MCF 10A (cell line): ENCODE measurements at regions not wholly inside any gene's neighbourhood (a gene's known extent, or its start where the extent isn't known, plus 50 kb on each side); places are given as distances from the start of the nearest gene placed in this dataset.

Source experiments
- BruUV-seq: library from RNA; stranded (reverse); fragments of 400-500 nt; replicated peaks from 2 replicates; lab custom pipeline; 2021; lab: Mats Ljungman, UMichigan
- CTCF ChIA-PET: fragments of 300-600 bp; sonication (Branson Sonifier 250); formaldehyde crosslinking; extraction: SDS; loops from one replicate; lab custom pipeline; 2021; ENCODE audit warnings: antibody characterized with exemption, inconsistent platforms; lab: Yijun Ruan, JAX
- POLR2A ChIA-PET: fragments of 300-600, 350-650 bp; sonication (Branson Sonifier 250); formaldehyde crosslinking; extraction: SDS; loops from one replicate; lab custom pipeline; 2020; ENCODE audit warnings: antibody characterized with exemption, inconsistent platforms; lab: Yijun Ruan, JAX
- DNase-seq: peaks from one replicate; pipeline ENCODE4 v3.0.0-alpha.2; 2018; ENCODE audit not compliant: unreplicated experiment
- H3K27ac Mint-ChIP-seq: one replicate; pipeline ENCODE4 v1.8.0; 2022; ENCODE audit warnings: mild to moderate bottlenecking, low read depth, mixed read lengths; ENCODE audit not compliant: unreplicated experiment
- H3K27me3 Mint-ChIP-seq: one replicate; pipeline ENCODE4 v1.8.0; 2022; ENCODE audit warnings: mixed read lengths; ENCODE audit not compliant: insufficient read depth, unreplicated experiment
- H3K36me3 Mint-ChIP-seq: one replicate; pipeline ENCODE4 v1.8.0; 2022; ENCODE audit warnings: mild to moderate bottlenecking, moderate library complexity, mixed read lengths; ENCODE audit not compliant: insufficient read depth, unreplicated experiment
- H3K4me1 Mint-ChIP-seq: one replicate; pipeline ENCODE4 v1.8.0; 2022; ENCODE audit warnings: mixed read lengths; ENCODE audit not compliant: insufficient read depth, unreplicated experiment
- H3K4me3 Mint-ChIP-seq: one replicate; pipeline ENCODE4 v1.8.0; 2022; ENCODE audit warnings: mild to moderate bottlenecking, moderate library complexity, mixed read lengths; ENCODE audit not compliant: unreplicated experiment
- H3K9me3 Mint-ChIP-seq: one replicate; pipeline ENCODE4 v1.8.0; 2022; ENCODE audit warnings: mixed read lengths; ENCODE audit not compliant: unreplicated experiment
- CTCF ChIP-seq: fragments of 200-600 bp; IDR thresholded peaks from one replicate; pipeline ENCODE4 v1.8.0; 2022; ENCODE audit warnings: antibody characterized with exemption, mild to moderate bottlenecking; ENCODE audit not compliant: unreplicated experiment
- intact Hi-C: fragments of 100-400 bp; cut with micrococcal nuclease; formaldehyde crosslinking; loops from 2 replicates; pipeline ENCODE4 v1.14.1; 2022

- Mint-ChIP-seq H3K27ac (no peak overlapping the region), H3K4me1 (no peaks in the 10 kb centered on the region), H3K9me3 (peaks cover 5% of the 10 kb centered on the region), H3K36me3 (no peaks in the 10 kb centered on the region), H3K4me3 (no peak overlapping the region), H3K27me3 (no peaks in the 10 kb centered on the region)
- no peak for TF ChIP-seq CTCF
- BruUV-seq: no TSS peak
- POLR2A ChIA-PET: no interaction called here
- no peak for DNase-seq
- intact Hi-C loops: no loop called here
- CTCF ChIA-PET: interaction anchor here (0.7 kb wide), 1 partner anchor 429 kb away, joined by 3 read pairs; no protein-coding TSS in a partner anchor
These were observed 772.0 kb downstream of the TRIML1 start for GRCh38 chr4:188911199-188911598.

DNA sequence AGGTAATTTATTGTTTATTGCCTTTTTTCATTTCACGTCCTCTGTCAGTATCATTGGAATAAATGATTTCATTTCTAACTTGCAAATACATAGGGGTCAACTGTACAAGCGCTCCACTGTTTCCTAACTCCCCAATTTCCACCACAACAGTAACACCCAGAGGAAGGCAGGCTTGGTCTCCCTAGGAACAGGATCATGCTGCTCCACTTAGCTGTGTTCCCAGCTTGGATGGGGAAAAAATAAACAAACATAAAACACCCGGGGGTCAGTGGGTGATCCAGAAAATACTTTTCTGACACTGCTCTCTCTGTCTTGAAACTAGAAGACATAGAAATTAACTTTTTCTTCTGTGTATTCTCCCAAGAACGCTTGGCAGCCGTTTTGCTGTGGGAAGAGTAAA lies 772.5 kb downstream of the TRIML1 start:
- CTCF ChIA-PET: no interaction called here
- no peak for DNase-seq
- no peak for TF ChIP-seq CTCF
- Mint-ChIP-seq H3K27me3 (no peaks in the 10 kb centered on the region), H3K4me1 (no peaks in the 10 kb centered on the region), H3K27ac (no peak overlapping the region), H3K36me3 (no peaks in the 10 kb centered on the region), H3K4me3 (no peak overlapping the region), H3K9me3 (peaks cover 5% of the 10 kb centered on the region)
- intact Hi-C loops: no loop called here
- BruUV-seq: no TSS peak
- POLR2A ChIA-PET: no interaction called here

DNA sequence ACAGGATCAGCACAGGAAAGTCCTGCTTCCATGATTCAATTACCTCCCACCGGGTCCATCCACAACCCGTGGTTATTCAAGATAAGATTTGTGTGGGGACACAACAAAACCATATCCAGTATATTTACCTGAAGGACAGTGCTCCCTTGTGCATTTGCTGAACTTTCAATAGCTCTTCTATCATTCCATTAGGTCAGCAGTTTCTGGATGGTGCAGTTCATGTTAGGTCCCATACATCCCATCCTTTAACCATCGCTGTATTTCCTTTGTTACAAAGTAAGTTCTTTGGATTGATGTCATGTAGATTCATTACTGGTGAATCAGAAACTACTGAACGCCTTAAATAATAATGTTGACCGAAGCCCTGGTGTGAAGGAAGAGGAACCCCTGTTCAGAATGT lies 775.9 kb downstream of the TRIML1 start:
- Mint-ChIP-seq H3K4me3 (no peak overlapping the region), H3K9me3 (peaks cover 5% of the 10 kb centered on the region), H3K36me3 (no peaks in the 10 kb centered on the region), H3K27me3 (no peaks in the 10 kb centered on the region), H3K27ac (no peak overlapping the region), H3K4me1 (no peaks in the 10 kb centered on the region)
- DNase-seq: no peak
- no TSS peak for BruUV-seq
- intact Hi-C loops: no loop called here
- no peak for TF ChIP-seq CTCF
- CTCF ChIA-PET: no interaction called here
- POLR2A ChIA-PET: no interaction called here

DNA sequence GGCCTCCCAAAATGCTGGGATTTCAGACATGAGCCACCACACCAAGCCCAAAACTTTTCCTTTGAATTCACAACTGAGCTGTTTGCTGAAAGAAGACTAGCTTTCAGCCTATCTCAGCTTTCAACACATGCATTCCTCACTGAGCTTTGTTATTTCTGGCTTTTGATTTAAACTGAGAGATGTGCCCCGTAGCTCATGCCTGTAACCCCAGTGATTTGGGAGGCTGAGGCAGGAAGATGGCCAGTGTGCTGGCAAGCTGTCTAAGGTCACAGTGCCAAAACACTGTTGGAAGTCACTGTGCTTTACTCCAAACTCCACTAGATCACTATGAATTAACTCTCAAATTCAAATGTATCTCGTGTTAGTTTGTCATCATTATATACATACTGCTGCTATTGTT lies 779.5 kb downstream of the TRIML1 start:
- ChIA-PET POLR2A (interaction anchor here (1.1 kb wide), 1 partner anchor 132 kb away, joined by 4 read pairs; no protein-coding TSS in a partner anchor), CTCF (no interaction called here)
- DNase-seq: no peak
- no peak overlapping the region for H3K27ac Mint-ChIP-seq
- intact Hi-C loops: no loop called here
- H3K36me3 Mint-ChIP-seq: no peaks in the 10 kb centered on the region
- no peaks in the 10 kb centered on the region for H3K4me1 Mint-ChIP-seq
- no TSS peak for BruUV-seq
- no peak for TF ChIP-seq CTCF
- no peaks in the 10 kb centered on the region for H3K9me3 Mint-ChIP-seq
- no peak overlapping the region for H3K4me3 Mint-ChIP-seq
- no peaks in the 10 kb centered on the region for H3K27me3 Mint-ChIP-seq
